ENCODE measurements at regions not wholly inside any gene's neighbourhood (a gene's known extent, or its start where the extent isn't known, plus 50 kb on each side); places are given as distances from the start of the nearest gene placed in this dataset.

GRCh38 chrX:17976955-17977354 lies 115.9 kb upstream of the RAI2 start:
- TF ChIP-seq EZH2 (IDR thresholded peaks at IDR 0.05) (no peak), POLR2AphosphoS5 (IDR thresholded peaks at IDR 0.05; ENCODE audit: borderline replicate concordance, low read depth, low read length) (no peak), FOXP2 (optimal IDR thresholded peaks at IDR 0.05; ENCODE audit: control extremely low read depth, extremely low read length, insufficient read depth) (no peak)
